Keratinocyte (primary cell): ENCODE measurements at regions not wholly inside any gene's neighbourhood (a gene's known extent, or its start where the extent isn't known, plus 50 kb on each side); places are given as distances from the start of the nearest gene placed in this dataset.

ENCODE experiments used
- DNase-seq: peaks from one replicate; pipeline ENCODE4 v3.0.0-alpha.2; 2011; ENCODE audit warnings: low read depth, missing footprints, low spot score
- FAIRE-seq: peaks from 2 replicates; lab custom pipeline; 2011; peaks lifted over from hg19 to GRCh38; lab: Jason Lieb, UNC
- H2AFZ ChIP-seq: 2 replicates; pipeline ENCODE4 v1.6.0; 2012; ENCODE audit warnings: low read length, control low read depth, inconsistent platforms; ENCODE audit not compliant: control insufficient read depth
- H3K27ac ChIP-seq: 2 replicates; pipeline ENCODE4 v1.5.1; 2011; ENCODE audit warnings: low read length; ENCODE audit not compliant: control insufficient read depth, insufficient read depth
- H3K27me3 ChIP-seq: 3 replicates; pipeline ENCODE4 v1.6.0; 2011; ENCODE audit warnings: low read length; ENCODE audit not compliant: control insufficient read depth, insufficient read depth; ENCODE audit errors: extremely low read depth
- H3K36me3 ChIP-seq, 2 experiments: 2 replicates in 1 of 2; 3 replicates in 1 of 2; pipeline ENCODE4 v1.5.1; 2011; ENCODE audit warnings: low read length in 2 of 2, mild to moderate bottlenecking in 1 of 2; ENCODE audit not compliant: control insufficient read depth in 2 of 2, insufficient read depth in 2 of 2; ENCODE audit errors: extremely low read depth in 1 of 2
- H3K4me1 ChIP-seq: 3 replicates; pipeline ENCODE4 v1.5.1; 2011; ENCODE audit warnings: low read length; ENCODE audit not compliant: control insufficient read depth, insufficient read depth; ENCODE audit errors: extremely low read depth
- H3K4me2 ChIP-seq: 3 replicates; pipeline ENCODE4 v1.6.0; 2011; ENCODE audit warnings: low read depth, low read length; ENCODE audit not compliant: control insufficient read depth, insufficient read depth; ENCODE audit errors: extremely low read depth
- H3K4me3 ChIP-seq, 3 experiments: fragments of 200-600 bp in 1 of 3; sonication (generic) in 1 of 3; 2 replicates in 2 of 3; 3 replicates in 1 of 3; pipeline ENCODE4 v1.5.1; 2011 to 2016; ENCODE audit warnings: low read length in 3 of 3, mild to moderate bottlenecking in 3 of 3, control low read depth in 2 of 3, inconsistent platforms in 1 of 3, low read depth in 1 of 3, mixed read lengths in 1 of 3, mixed run types in 1 of 3, moderate library complexity in 1 of 3; ENCODE audit not compliant: control insufficient read depth in 2 of 3, insufficient read depth in 2 of 3; ENCODE audit errors: extremely low read depth in 1 of 3
- H3K79me2 ChIP-seq: 2 replicates; pipeline ENCODE4 v1.6.0; 2012; ENCODE audit warnings: low read length; ENCODE audit not compliant: control insufficient read depth, insufficient read depth
- H3K9ac ChIP-seq: 3 replicates; pipeline ENCODE4 v1.6.0; 2011; ENCODE audit warnings: low read length; ENCODE audit not compliant: control insufficient read depth, insufficient read depth; ENCODE audit errors: extremely low read depth
- H3K9me1 ChIP-seq: 3 replicates; pipeline ENCODE4 v1.6.0; 2011; ENCODE audit warnings: low read length; ENCODE audit not compliant: control insufficient read depth, insufficient read depth; ENCODE audit errors: extremely low read depth
- H3K9me3 ChIP-seq: 2 replicates; pipeline ENCODE4 v1.5.1; 2012; ENCODE audit warnings: low read depth, low read length; ENCODE audit not compliant: control insufficient read depth
- H4K20me1 ChIP-seq: 3 replicates; pipeline ENCODE4 v1.6.0; 2011; ENCODE audit warnings: low read length; ENCODE audit not compliant: control insufficient read depth, insufficient read depth; ENCODE audit errors: extremely low read depth
- EZH2 ChIP-seq: IDR thresholded peaks from one replicate; pipeline ENCODE4 v1.6.1; 2012; ENCODE audit warnings: inconsistent platforms, mild to moderate bottlenecking, low read length, moderate library complexity
- dilution Hi-C: fragments of 300-500 bp; cut with MboI; formaldehyde crosslinking; loops from one replicate; pipeline ENCODE4 v1.7.0; 2020; ENCODE audit warnings: low sequenced_read_pairs; ENCODE audit not compliant: extremely low pct_ligation_motif_present
- TF ChIP-seq, protein P1 (sequence below), 3 experiments: IDR thresholded peaks in 1 of 3; conservative IDR thresholded peaks in 1 of 3; optimal IDR thresholded peaks in 1 of 3; 2 replicates in 2 of 3; 3 replicates in 1 of 3; pipeline versions ENCODE3 to v1.5.1; 2011; ENCODE audit warnings: low read length in 3 of 3, mild to moderate bottlenecking in 3 of 3, moderate library complexity in 2 of 3, control low read depth in 1 of 3, inconsistent platforms in 1 of 3; ENCODE audit not compliant: insufficient read depth in 2 of 3; ENCODE audit errors: extremely low read depth in 1 of 3

DNA sequence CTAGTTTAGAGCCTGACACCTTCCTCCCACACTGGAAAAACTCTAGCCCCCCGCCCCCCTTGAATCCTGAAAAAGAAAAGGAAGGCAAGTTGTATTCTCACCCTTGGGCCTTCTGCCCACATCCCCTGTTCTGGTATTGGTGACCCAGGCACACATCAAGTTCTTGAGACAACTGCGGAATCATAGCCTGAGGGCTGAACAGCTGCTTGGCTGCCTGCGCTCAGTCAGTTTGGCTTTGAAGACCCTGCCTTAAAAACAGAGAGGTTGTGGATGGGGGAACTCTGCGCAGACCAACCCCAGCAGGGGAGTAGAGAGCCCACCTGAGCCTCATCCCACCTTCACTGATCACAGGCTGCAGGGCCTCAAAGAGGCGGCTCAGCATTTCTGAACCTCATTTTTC, 229.2 kb downstream of the ANAPC1 start:
- Histone ChIP-seq H3K27me3 (no peaks in the 10 kb centered on the region), H3K4me2 (no peak overlapping the region), H3K79me2 (no peaks in the 10 kb centered on the region), H4K20me1 (no peaks in the 10 kb centered on the region), H2AFZ (no peak overlapping the region), H3K9ac (no peak overlapping the region), H3K27ac (no peak overlapping the region), H3K36me3 (no peaks in the 10 kb centered on the region), H3K9me3 (no peaks in the 10 kb centered on the region), H3K9me1 (no peaks in the 10 kb centered on the region), H3K4me1 (peaks cover 29% of the 10 kb centered on the region), H3K4me3 (no peak overlapping the region)
- DNase-seq (no peak), FAIRE-seq (no peak)
- dilution Hi-C loops: no loop called here
- TF ChIP-seq, protein P1, sequence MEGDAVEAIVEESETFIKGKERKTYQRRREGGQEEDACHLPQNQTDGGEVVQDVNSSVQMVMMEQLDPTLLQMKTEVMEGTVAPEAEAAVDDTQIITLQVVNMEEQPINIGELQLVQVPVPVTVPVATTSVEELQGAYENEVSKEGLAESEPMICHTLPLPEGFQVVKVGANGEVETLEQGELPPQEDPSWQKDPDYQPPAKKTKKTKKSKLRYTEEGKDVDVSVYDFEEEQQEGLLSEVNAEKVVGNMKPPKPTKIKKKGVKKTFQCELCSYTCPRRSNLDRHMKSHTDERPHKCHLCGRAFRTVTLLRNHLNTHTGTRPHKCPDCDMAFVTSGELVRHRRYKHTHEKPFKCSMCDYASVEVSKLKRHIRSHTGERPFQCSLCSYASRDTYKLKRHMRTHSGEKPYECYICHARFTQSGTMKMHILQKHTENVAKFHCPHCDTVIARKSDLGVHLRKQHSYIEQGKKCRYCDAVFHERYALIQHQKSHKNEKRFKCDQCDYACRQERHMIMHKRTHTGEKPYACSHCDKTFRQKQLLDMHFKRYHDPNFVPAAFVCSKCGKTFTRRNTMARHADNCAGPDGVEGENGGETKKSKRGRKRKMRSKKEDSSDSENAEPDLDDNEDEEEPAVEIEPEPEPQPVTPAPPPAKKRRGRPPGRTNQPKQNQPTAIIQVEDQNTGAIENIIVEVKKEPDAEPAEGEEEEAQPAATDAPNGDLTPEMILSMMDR (optimal IDR thresholded peaks at IDR 0.05 in 1 of 3, IDR thresholded peaks at IDR 0.05 in 1 of 3, conservative IDR thresholded peaks at IDR 0.05 in 1 of 3; ENCODE audit: extremely low read depth in 1 of 3, insufficient read depth in 2 of 3, low read length in 3 of 3): no peak
- no peak for TF ChIP-seq EZH2

DNA sequence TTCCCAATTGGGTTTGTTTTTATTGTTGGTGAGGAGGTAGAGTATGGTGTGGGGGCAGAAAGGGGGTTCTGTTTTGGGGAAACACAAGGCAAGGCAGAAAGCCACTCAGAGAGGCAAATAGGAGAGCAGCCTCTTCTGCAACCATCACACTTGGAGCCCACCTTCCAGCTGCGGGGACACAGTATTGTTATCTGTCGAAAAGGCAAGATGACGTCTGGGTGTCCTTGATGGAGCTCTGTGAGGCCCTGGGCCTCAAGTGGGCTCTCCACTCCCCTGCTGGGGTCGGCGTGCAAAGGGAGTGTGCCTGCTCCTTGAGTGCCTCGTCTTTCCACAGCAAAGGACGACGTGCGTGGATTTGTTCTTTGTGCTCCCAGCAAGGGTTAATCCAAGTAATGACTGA, 227.6 kb downstream of the ANAPC1 start:
- no peaks in the 10 kb centered on the region for H4K20me1 ChIP-seq
- no peak for FAIRE-seq

More for the DNA sequence above, 227.6 kb downstream of the ANAPC1 start:
- Histone ChIP-seq H2AFZ (no peak overlapping the region), H3K4me1 (peaks cover 37% of the 10 kb centered on the region), H3K27me3 (no peaks in the 10 kb centered on the region), H3K4me3 (no peak overlapping the region), H3K9ac (no peak overlapping the region), H3K9me1 (no peaks in the 10 kb centered on the region), H3K79me2 (no peaks in the 10 kb centered on the region), H3K9me3 (no peaks in the 10 kb centered on the region), H3K36me3 (no peaks in the 10 kb centered on the region), H3K27ac (no peak overlapping the region), H3K4me2 (no peak overlapping the region)
- dilution Hi-C loops: no loop called here
- no peak for DNase-seq
- TF ChIP-seq, protein P1 (optimal IDR thresholded peaks at IDR 0.05 in 1 of 3, IDR thresholded peaks at IDR 0.05 in 1 of 3, conservative IDR thresholded peaks at IDR 0.05 in 1 of 3; ENCODE audit: extremely low read depth in 1 of 3, insufficient read depth in 2 of 3, low read length in 3 of 3): no peak
